Panc1 (cell line): ENCODE measurements at regions not wholly inside any gene's neighbourhood (a gene's known extent, or its start where the extent isn't known, plus 50 kb on each side); places are given as distances from the start of the nearest gene placed in this dataset.

Experiments
- CTCF ChIP-seq: fragments of 450-650 bp; IDR thresholded peaks from 2 replicates; pipeline ENCODE4 v1.5.1; 2017; ENCODE audit warnings: mild to moderate bottlenecking
- POLR2AphosphoS5 ChIP-seq: IDR thresholded peaks from 2 replicates; pipeline ENCODE4 v1.6.1; 2012; ENCODE audit warnings: mild to moderate bottlenecking, low read depth, low read length, moderate library complexity
- REST ChIP-seq, 2 experiments: IDR thresholded peaks; 2 replicates each; pipeline ENCODE4 v1.6.1; 2011 to 2012; ENCODE audit warnings: low read depth in 2 of 2, control low read depth in 1 of 2, low read length in 1 of 2, mild to moderate bottlenecking in 1 of 2, moderate library complexity in 1 of 2; ENCODE audit not compliant: insufficient read depth in 1 of 2

DNA sequence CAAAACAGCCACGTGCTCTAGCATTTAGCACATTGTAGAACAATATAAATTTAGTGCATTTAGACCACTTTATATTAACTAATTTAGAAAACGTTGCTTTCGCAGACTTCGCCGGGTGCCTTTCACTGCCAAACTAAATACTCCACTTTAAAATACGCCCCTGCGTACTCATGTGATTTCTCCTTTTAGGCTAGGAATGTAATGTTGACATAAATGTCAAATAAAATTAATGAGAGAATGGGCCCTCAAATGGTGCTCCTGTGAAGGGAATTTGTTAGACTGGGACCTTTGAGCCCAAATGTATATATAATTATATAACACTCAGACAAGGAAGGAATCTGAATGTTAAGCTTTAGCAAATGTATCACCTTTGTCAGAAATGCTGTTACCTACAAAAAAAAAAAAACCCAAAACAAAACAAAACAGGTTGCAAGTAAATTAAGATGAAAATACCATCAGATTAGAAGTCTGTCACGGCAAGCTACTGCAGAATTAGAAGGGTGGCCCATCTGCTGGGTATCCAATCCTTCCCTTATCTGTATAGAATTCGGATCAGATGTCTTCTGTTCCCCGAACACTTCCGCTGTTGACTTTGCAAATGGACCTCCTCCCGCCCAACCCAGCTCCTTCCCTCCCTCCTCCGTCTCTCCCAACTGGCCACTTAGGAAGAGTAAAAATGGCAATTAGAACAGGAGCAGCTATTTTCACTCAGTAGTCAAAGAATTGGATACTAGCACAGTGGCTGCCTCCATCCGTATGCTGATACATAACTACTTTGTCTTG, 159.3 kb upstream of the FOXN3 start:
- TF ChIP-seq CTCF: no peak
- TF ChIP-seq REST (IDR thresholded peaks at IDR 0.05; ENCODE audit: insufficient read depth in 1 of 2, low read depth in 2 of 2, low read length in 1 of 2): no peak
- TF ChIP-seq POLR2AphosphoS5: no peak
